GM11168 (cell line): ENCODE measurements at regions not wholly inside any gene's neighbourhood (a gene's known extent, or its start where the extent isn't known, plus 50 kb on each side); places are given as distances from the start of the nearest gene placed in this dataset.
"Not testable (repeated sequence)": the region's sequence is repeated elsewhere in the genome, so short reads cannot be mapped to it uniquely, and the experiment has no call there.

Source experiments
- in situ Hi-C: fragments of 300-500 bp; cut with MboI; formaldehyde crosslinking; loops from one replicate; pipeline ENCODE4 v1.12.0; 2022; ENCODE audit warnings: low sequenced_read_pairs; ENCODE audit not compliant: unreplicated experiment

- in situ Hi-C loops = loop anchor here (10.0 kb wide), 2 partner anchors 1705 to 1795 kb away; a partner anchor contains a TSS
Measured at GRCh38 chr6:27829453-27830211, 82.6 kb downstream of the OR2B2 start.

DNA sequence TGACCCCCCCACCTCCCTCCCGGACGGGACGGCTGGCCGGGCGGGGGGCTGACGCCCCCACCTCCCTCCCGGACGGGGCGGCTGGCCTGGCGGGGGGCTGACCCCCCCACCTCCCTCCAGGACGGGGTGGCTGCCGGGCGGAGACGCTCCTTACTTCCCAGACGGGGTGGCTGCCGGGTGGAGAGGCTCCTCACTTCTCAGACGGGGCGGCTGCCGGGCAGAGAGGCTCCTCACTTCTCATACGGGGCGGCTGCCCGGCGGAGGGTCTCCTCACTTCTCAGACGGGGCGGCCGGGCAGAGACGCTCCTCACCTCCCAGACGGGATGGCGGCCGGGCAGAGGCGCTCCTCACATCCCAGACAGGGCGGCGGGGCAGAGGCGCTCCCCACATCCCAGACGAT lies 84.7 kb downstream of the OR2B2 start:
- in situ Hi-C loops = not testable (repeated sequence)

DNA sequence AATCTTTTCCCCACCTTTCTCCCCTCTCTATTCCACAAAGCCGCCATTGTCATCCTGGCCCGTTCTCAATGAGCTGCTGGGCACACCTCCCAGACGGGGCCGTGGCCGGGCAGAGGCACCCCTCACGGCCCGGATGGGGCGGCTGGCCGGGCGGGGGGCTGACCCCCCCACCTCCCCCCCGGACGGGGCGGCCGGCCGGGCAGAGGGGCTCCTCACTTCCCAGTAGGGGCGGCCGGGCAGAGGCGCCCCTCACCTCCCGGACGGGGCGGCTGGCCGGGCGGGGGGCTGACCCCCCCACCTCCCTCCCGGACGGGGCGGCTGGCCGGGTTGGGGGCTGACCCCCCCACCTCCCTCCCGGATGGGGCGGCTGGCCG lies 85.6 kb downstream of the OR2B2 start:
- in situ Hi-C loops = not testable (repeated sequence)

DNA sequence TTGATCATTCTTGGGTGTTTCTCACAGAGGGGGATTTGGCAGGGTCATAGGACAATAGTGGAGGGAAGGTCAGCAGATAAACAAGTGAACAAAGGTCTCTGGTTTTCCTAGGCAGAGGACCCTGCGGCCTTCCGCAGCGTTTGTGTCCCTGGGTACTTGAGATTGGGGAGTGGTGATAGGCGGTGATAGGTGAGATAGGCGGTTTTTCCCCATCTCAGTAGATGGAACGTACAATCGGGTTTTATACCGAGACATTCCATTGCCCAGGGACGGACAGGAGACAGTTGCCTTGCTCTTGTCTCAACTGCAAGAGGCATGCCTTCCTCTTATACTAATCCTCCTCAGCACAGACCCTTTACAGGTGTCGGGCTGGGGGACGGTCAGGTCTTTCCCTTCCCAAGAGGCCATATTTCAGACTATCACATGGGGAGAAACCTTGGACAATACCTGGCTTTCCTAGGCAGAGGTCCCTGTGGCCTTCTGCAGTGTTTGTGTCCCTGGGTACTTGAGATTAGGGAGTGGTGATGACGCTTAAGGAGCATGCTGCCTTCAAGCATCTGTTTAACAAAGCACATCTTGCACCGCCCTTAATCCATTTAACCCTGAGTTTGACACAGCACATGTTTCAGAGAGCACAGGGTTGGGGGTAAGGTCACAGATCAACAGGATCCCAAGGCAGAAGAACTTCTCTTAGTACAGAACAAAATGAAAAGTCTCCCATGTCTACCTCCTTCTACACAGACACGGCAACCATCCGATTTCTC lies 86.2 kb downstream of the OR2B2 start:
- in situ Hi-C loops = not testable (repeated sequence)

DNA sequence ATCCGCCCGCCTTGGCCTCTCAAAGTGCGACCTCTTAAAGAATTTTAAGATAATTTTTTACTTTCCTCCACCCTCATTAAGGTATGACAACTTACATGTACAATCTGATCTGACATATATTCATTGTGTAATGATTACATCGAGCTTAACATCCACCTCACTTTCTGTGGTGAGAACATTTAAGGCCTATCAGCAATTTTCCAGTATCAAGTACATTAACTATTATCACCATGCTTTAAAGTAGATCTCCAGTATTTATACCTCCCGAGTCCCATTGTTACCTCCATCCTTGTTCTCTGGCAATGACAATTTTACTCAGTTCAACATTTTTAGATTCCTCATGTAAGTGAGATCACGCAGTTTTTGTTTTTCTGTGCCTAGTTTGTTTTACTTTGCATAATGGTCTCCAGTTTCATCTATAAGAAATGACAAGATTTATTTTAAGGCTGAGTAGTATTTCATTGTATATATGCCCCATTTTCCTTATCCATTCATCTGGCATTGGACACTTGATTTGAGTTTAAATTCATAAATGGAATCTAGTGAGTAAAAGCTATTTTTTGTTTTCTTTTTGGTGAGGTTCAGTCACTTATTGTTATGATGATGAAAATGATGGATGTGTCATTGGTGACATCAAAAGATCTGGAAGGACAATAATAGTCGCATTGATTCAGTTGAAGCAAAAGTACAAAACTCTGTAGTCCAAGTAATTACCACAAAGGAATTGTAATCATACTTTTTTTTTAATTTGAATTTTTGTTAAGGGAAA lies 87.0 kb downstream of the OR2B2 start:
- in situ Hi-C loops = no loop called here

- in situ Hi-C loops = loop anchor here (25.0 kb wide), 1 partner anchor 1637 kb away; a partner anchor contains a TSS
Measured at GRCh38 chr6:27824211-27825024, 87.8 kb downstream of the OR2B2 start.

GRCh38 chr6:27823714-27824210 lies 88.4 kb downstream of the OR2B2 start:
- in situ Hi-C loops = loop anchor here (25.0 kb wide), 1 partner anchor 1636 kb away; a partner anchor contains a TSS

- in situ Hi-C loops = loop anchor here (5.0 to 25.0 kb wide), 2 partner anchors 75 to 1630 kb away; a partner anchor contains a TSS
Measured at GRCh38 chr6:27816906-27817305, 95.3 kb downstream of the OR2B2 start.

DNA sequence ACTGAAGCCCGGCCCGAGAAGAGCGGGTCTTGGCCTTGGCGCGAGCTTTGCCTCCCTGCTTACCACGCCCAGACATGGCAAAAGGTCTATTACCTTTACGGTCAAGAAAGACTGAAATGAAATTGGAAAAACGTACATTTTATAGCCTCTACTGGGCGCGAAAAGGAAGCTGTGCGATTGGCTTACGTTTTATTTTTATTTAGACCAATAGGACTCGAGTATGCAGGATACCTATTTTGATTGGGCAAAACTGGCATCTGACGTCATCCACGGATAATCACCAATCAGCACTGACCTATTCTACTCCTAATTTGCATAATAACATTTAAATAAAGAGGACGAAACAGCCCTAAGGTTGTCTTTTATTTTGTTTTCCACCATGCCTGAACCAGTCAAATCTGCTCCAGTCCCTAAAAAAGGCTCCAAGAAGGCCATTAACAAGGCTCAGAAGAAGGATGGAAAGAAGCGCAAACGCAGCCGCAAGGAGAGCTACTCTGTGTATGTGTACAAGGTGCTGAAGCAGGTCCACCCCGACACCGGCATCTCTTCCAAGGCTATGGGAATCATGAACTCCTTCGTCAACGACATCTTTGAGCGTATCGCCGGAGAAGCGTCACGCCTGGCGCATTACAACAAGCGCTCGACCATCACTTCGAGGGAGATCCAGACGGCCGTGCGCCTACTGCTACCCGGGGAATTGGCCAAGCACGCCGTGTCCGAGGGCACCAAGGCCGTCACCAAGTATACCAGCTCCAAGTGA lies 97.4 kb downstream of the OR2B2 start:
- in situ Hi-C loops = loop anchor here (5.0 to 25.0 kb wide), 3 partner anchors 52 to 1628 kb away; a partner anchor contains a TSS

DNA sequence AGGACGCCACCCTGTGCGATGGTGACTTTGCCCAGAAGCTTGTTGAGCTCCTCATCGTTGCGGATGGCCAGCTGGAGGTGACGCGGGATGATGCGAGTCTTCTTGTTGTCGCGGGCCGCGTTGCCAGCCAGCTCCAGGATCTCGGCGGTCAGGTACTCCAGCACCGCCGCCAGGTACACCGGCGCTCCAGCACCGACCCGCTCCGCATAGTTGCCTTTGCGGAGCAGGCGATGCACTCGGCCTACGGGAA lies 97.9 kb downstream of the OR2B2 start:
- in situ Hi-C loops = loop anchor here (5.0 to 25.0 kb wide), 2 partner anchors 53 to 1627 kb away; a partner anchor contains a TSS

GRCh38 chr6:27812805-27813492 lies 99.2 kb downstream of the OR2B2 start:
- in situ Hi-C loops = loop anchor here (5.0 to 25.0 kb wide), 2 partner anchors 54 to 1626 kb away; a partner anchor contains a TSS

DNA sequence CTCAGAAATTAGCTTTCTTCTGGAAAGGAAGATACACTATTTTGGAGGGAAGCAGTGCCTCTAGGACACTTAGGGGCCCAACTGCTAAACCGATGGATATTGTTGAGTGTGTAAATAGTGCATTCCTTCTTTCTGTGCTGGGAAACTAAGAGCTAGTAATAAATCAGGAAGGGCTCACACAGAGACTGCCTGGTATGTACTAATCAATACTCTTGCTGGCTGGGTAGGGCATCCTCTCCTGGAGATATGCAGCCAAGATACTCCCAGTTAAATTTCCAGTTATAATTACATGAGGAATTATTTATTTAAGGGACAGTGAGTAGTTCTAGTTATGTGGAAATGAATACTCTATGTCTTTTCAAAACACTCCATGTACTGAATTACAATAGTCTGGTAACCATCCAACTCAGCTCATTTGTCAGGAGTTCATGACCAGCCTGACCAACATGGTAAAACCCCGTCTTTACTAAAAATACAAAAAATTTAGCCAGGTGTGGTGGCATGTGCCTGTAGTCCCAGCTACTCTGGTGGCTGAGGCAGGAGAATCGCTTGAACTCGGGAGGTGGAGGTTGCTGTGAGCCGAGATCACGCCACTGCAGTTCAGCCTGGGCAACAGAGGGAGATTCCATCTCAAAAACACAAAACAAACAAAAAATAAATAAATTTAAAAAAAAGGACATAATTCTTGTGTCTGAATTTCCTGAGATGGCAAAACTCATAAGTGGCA lies 100.0 kb downstream of the OR2B2 start:
- in situ Hi-C loops = loop anchor here (5.0 to 25.0 kb wide), 2 partner anchors 55 to 1625 kb away; a partner anchor contains a TSS

- in situ Hi-C loops = loop anchor here (5.0 to 25.0 kb wide), 2 partner anchors 56 to 1624 kb away; a partner anchor contains a TSS
Measured at GRCh38 chr6:27811451-27811772, 100.8 kb downstream of the OR2B2 start.

- in situ Hi-C loops = loop anchor here (5.0 to 25.0 kb wide), 2 partner anchors 56 to 1624 kb away; a partner anchor contains a TSS
Measured at GRCh38 chr6:27810768-27811450, 101.3 kb downstream of the OR2B2 start.

GRCh38 chr6:27809939-27810767 lies 102.0 kb downstream of the OR2B2 start:
- in situ Hi-C loops = loop anchor here (5.0 to 25.0 kb wide), 3 partner anchors 57 to 1623 kb away; a partner anchor contains a TSS
